GM06990 (cell line): ENCODE measurements at regions not wholly inside any gene's neighbourhood (a gene's known extent, or its start where the extent isn't known, plus 50 kb on each side); places are given as distances from the start of the nearest gene placed in this dataset.

Experiments
- DNase-seq: peaks from one replicate; pipeline ENCODE4 v3.0.0-alpha.2; 2011; ENCODE audit not compliant: insufficient read length; ENCODE audit errors: extremely low read depth
- H3K27me3 ChIP-seq: replicated peaks from 2 replicates; pipeline ENCODE4 v1.6.0; 2011; ENCODE audit warnings: low read length; ENCODE audit not compliant: control insufficient read depth, insufficient read depth
- H3K36me3 ChIP-seq: 2 replicates; pipeline ENCODE4 v1.5.1; 2011; ENCODE audit warnings: low read length; ENCODE audit not compliant: control insufficient read depth, insufficient read depth
- H3K4me3 ChIP-seq: replicated peaks from 2 replicates; pipeline ENCODE4 v1.5.1; 2011; ENCODE audit warnings: low read depth, mild to moderate bottlenecking, control low read depth, low read length
- TF ChIP-seq, protein P1 (sequence below): IDR thresholded peaks from 2 replicates; pipeline ENCODE4 v1.5.1; 2011; ENCODE audit warnings: low read length, control low read depth, mild to moderate bottlenecking, inconsistent platforms; ENCODE audit not compliant: insufficient read depth, poor library complexity, severe bottlenecking

DNA sequence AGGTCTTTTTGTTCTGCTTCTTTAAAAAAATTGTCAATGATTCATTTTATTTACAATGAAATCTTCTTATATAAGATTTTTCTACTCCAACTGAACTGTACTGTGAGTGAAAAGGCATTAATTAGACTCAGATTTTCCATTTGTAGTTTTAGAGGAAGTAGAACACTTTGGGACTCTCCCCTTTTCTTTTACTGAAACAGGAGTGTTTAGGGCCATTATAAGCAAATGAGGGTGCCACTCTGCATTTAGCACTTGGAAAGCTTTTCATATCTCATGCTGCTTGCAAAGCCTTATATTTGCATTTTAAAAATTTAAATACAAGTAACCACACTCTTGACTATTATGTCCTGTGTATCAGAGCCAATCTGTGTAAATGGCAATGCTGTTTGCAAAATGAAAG is 584.3 kb downstream of the KLHL13 start:
- TF ChIP-seq, protein P1, sequence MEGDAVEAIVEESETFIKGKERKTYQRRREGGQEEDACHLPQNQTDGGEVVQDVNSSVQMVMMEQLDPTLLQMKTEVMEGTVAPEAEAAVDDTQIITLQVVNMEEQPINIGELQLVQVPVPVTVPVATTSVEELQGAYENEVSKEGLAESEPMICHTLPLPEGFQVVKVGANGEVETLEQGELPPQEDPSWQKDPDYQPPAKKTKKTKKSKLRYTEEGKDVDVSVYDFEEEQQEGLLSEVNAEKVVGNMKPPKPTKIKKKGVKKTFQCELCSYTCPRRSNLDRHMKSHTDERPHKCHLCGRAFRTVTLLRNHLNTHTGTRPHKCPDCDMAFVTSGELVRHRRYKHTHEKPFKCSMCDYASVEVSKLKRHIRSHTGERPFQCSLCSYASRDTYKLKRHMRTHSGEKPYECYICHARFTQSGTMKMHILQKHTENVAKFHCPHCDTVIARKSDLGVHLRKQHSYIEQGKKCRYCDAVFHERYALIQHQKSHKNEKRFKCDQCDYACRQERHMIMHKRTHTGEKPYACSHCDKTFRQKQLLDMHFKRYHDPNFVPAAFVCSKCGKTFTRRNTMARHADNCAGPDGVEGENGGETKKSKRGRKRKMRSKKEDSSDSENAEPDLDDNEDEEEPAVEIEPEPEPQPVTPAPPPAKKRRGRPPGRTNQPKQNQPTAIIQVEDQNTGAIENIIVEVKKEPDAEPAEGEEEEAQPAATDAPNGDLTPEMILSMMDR = no peak
- H3K36me3 ChIP-seq = no peaks in the 10 kb centered on the region
- no peak overlapping the region for H3K4me3 ChIP-seq
- peak; percentile 1 for DNase-seq
- H3K27me3 ChIP-seq = no peaks in the 10 kb centered on the region

DNA sequence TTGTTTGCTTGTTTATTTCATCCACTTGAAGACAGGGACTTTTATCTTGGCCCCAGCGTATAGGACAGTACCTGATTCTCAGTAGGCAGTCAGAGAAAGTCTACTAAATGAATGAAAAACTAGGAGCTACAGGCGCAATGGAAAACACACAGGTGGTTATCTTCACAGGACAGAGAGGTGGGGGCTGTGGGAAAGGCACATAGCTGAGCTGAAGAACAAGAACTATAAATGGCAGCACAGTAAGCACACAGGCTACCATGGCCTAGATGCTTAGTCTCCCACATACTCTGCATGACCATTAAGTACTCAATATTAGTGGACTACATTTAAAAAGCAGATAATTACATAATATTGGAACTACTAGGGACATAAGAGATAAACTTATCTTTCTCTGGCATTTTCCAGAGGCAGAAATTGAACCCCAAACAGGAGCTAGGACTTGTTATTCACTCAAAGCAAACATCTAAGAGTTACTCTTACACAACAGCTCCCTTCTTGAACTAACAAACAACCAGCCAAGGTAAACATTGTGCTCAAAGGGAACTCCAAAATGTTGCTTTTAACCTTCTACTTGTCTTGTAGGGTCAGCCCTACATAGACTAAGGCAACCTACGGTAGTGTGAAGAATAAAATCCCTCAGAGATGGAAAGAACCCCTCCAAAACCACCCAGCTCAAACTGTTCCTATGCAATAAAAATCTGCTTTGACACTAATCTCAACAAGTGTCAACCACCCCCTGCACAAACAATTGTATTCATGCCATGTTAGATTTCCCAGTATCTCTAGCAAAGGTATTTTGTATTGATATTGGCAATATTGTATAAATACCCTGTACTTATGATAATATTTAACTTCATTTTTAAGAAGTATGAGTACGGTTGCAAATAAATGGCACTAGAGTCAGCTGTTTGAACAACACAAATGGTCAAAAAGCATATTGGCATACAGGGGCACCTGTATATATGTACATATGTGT is 593.6 kb downstream of the KLHL13 start:
- Histone ChIP-seq H3K27me3 (no peaks in the 10 kb centered on the region), H3K4me3 (no peak overlapping the region), H3K36me3 (no peaks in the 10 kb centered on the region)
- TF ChIP-seq, protein P1 = no peak
- DNase-seq = no peak

DNA sequence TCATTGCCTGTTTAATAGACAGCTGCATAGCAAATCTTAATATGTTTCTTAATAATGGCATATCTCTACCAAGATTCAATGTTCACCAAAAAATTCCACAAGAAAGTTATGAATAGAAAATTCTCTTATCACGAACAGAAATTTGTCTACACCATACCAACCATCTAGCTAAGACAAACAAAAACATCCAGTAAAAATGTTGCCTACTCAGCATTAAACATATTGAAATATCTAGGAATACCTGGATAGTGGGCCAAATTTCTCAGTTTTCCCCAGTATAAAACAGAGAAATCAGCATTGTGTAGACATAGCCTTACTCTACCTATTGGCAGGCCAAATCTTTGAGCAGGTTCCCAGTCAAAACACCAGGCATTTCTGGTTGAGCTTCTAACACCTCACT is 598.6 kb downstream of the KLHL13 start:
- Histone ChIP-seq H3K36me3 (no peaks in the 10 kb centered on the region), H3K4me3 (no peak overlapping the region), H3K27me3 (no peaks in the 10 kb centered on the region)
- no peak for DNase-seq
- TF ChIP-seq, protein P1 = no peak

DNA sequence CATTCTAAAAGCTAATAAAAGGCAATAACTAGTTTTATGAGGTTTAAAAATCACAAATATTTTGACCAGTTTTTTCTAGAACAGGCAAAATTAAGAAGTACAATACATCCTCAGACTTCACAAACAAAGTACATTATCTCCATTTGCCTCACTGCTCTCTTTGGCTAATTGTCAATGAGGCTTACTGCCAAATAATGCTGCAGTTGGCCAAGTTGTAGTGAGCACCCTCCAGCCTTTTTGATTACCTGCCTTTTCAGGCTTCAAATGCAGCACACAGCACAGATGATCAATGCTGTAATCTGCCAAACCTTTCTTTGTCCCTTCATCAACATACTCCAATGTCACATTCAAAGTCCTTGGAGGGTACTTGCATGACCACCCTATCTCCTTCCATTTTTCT is 605.2 kb downstream of the KLHL13 start:
- Histone ChIP-seq H3K4me3 (no peak overlapping the region), H3K36me3 (no peaks in the 10 kb centered on the region), H3K27me3 (no peaks in the 10 kb centered on the region)
- DNase-seq = no peak
- TF ChIP-seq, protein P1 = no peak

DNA sequence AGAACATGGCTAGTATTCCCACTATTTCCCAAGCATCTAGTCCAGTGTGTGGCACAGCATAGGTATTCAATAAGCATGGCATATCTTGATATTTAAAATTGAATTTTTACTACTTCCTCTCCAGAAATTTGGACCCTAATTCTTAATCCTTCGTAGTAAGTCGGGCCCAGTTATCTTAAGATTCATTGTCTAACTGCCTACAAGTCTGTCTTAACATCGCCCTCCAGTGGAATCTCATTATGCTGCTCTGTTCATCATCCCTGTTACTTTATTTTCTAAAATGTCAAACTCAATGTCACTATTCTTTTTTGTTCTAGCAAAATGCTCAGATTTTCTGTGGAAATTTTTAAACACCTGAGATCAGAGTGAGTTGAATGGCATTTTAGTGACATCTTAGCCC is 606.2 kb downstream of the KLHL13 start:
- no peaks in the 10 kb centered on the region for H3K27me3 ChIP-seq
- TF ChIP-seq, protein P1 = no peak
- H3K4me3 ChIP-seq = no peak overlapping the region
- H3K36me3 ChIP-seq = no peaks in the 10 kb centered on the region
- no peak for DNase-seq
